ENCODE measurements at regions not wholly inside any gene's neighbourhood (a gene's known extent, or its start where the extent isn't known, plus 50 kb on each side); places are given as distances from the start of the nearest gene placed in this dataset.
"Not testable (repeated sequence)": the region's sequence is repeated elsewhere in the genome, so short reads cannot be mapped to it uniquely, and the experiment has no call there.

GRCh38 chr7:96829121-96829520 is 119.5 kb upstream of the SEM1 start:
- BruUV-seq (replicated peaks) = not testable (repeated sequence)

DNA sequence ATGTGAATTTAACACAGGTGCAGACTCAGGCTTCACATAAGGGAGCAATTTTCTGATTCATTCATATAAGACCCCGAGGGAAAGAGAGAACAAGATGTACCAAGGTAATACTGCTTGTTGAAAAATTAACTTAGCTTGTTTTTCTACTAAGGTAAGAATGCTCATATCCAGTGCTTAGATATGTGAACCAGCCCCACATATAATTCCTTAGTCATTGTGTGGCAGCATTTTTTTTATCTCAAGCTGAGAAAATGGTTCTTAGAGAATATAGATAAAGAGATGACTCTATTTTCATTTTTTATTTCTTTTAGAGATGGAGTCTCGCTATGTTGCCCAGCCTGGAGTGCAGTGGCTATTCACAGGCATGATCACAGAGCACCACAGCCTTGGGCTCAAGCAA is 121.8 kb upstream of the SEM1 start:
- BruUV-seq (replicated peaks) = no TSS peak
- RAD21 ChIA-PET (ENCODE audit: unreplicated experiment) = no interaction called here
- intact Hi-C loops (cut with micrococcal nuclease; ENCODE audit: unreplicated experiment) = no loop called here
- TF ChIP-seq CREB1 (IDR thresholded peaks at IDR 0.05; ENCODE audit: low read depth) (no peak), NR2C2 (IDR thresholded peaks at IDR 0.05; ENCODE audit: borderline replicate concordance, control insufficient read depth, insufficient read length, low read depth) (no peak), YY1 (IDR thresholded peaks at IDR 0.05; ENCODE audit: low read depth, low read length) (no peak), RELB (IDR thresholded peaks at IDR 0.05; ENCODE audit: low read depth) (no peak), POLR2A (IDR thresholded peaks at IDR 0.05; ENCODE audit: low read depth, low read length) (no peak), NFIC (IDR thresholded peaks at IDR 0.05; ENCODE audit: low read depth, low read length) (no peak), IKZF2 (IDR thresholded peaks at IDR 0.05) (no peak), TARDBP (IDR thresholded peaks at IDR 0.05; ENCODE audit: borderline replicate concordance) (no peak)
- TF ChIP-seq, protein P1, sequence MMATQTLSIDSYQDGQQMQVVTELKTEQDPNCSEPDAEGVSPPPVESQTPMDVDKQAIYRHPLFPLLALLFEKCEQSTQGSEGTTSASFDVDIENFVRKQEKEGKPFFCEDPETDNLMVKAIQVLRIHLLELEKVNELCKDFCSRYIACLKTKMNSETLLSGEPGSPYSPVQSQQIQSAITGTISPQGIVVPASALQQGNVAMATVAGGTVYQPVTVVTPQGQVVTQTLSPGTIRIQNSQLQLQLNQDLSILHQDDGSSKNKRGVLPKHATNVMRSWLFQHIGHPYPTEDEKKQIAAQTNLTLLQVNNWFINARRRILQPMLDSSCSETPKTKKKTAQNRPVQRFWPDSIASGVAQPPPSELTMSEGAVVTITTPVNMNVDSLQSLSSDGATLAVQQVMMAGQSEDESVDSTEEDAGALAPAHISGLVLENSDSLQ (IDR thresholded peaks at IDR 0.05) = no peak
- TF ChIP-seq, protein P2, sequence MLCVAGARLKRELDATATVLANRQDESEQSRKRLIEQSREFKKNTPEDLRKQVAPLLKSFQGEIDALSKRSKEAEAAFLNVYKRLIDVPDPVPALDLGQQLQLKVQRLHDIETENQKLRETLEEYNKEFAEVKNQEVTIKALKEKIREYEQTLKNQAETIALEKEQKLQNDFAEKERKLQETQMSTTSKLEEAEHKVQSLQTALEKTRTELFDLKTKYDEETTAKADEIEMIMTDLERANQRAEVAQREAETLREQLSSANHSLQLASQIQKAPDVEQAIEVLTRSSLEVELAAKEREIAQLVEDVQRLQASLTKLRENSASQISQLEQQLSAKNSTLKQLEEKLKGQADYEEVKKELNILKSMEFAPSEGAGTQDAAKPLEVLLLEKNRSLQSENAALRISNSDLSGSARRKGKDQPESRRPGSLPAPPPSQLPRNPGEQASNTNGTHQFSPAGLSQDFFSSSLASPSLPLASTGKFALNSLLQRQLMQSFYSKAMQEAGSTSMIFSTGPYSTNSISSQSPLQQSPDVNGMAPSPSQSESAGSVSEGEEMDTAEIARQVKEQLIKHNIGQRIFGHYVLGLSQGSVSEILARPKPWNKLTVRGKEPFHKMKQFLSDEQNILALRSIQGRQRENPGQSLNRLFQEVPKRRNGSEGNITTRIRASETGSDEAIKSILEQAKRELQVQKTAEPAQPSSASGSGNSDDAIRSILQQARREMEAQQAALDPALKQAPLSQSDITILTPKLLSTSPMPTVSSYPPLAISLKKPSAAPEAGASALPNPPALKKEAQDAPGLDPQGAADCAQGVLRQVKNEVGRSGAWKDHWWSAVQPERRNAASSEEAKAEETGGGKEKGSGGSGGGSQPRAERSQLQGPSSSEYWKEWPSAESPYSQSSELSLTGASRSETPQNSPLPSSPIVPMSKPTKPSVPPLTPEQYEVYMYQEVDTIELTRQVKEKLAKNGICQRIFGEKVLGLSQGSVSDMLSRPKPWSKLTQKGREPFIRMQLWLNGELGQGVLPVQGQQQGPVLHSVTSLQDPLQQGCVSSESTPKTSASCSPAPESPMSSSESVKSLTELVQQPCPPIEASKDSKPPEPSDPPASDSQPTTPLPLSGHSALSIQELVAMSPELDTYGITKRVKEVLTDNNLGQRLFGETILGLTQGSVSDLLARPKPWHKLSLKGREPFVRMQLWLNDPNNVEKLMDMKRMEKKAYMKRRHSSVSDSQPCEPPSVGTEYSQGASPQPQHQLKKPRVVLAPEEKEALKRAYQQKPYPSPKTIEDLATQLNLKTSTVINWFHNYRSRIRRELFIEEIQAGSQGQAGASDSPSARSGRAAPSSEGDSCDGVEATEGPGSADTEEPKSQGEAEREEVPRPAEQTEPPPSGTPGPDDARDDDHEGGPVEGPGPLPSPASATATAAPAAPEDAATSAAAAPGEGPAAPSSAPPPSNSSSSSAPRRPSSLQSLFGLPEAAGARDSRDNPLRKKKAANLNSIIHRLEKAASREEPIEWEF (IDR thresholded peaks at IDR 0.05; ENCODE audit: insufficient replicate concordance, low read depth, low read length) = no peak

More at GRCh38 chr7:96829121-96829520, 119.5 kb upstream of the SEM1 start:
- H3K27me3 ChIP-seq (replicated peaks in 1 of 2; ENCODE audit: control insufficient read depth in 2 of 2, insufficient read depth in 2 of 2, low read length in 1 of 2); H3K27ac ChIP-seq (ENCODE audit: control insufficient read depth, insufficient read depth); H3K4me2 ChIP-seq (ENCODE audit: control insufficient read depth, insufficient read depth); H3K79me2 ChIP-seq (ENCODE audit: control insufficient read depth, insufficient read depth, low read length); DNase-seq (ENCODE audit: low read depth, low spot score); ATAC-seq; RAD21 ChIA-PET (ENCODE audit: unreplicated experiment); H3K9ac ChIP-seq (ENCODE audit: control insufficient read depth, insufficient read depth, low read length); in situ Hi-C loops (cut with MboI); FAIRE-seq; H3K4me1 ChIP-seq (ENCODE audit: control insufficient read depth, insufficient read depth, low read length); CTCF ChIA-PET; H4K20me1 ChIP-seq (ENCODE audit: control insufficient read depth, insufficient read depth); H3K4me3 ChIP-seq; H3K9me3 ChIP-seq (replicated peaks; ENCODE audit: control insufficient read depth, insufficient read depth, low read length); H2AFZ ChIP-seq (ENCODE audit: control insufficient read depth, low read depth, low read length); H3K36me3 ChIP-seq (ENCODE audit: control insufficient read depth in 2 of 2, insufficient read depth in 2 of 2, low read length in 1 of 2); SMC1A ChIA-PET (ENCODE audit: uncharacterized antibody, unreplicated experiment); intact Hi-C loops (cut with micrococcal nuclease; ENCODE audit: unreplicated experiment); POLR2A ChIA-PET: not testable (repeated sequence)
- WGBS (ENCODE audit: insufficient coverage, insufficient replicate concordance, low lambda C conversion rate, missing lambda C conversion rate) = 0% methylated on average over 4 of the region's 4 CpGs
- peak; percentile 18; the same call in 1 of the 2 replicates for TF ChIP-seq JUNB (IDR thresholded peaks at IDR 0.05)

More for the DNA sequence above, 121.8 kb upstream of the SEM1 start:
- H3K36me3 ChIP-seq (ENCODE audit: control insufficient read depth in 2 of 2, insufficient read depth in 2 of 2, low read length in 1 of 2) = no peaks in the 10 kb centered on the region
- no peak overlapping the region for H3K9ac ChIP-seq (ENCODE audit: control insufficient read depth, insufficient read depth, low read length)
- no peaks in the 10 kb centered on the region for H3K4me1 ChIP-seq (ENCODE audit: control insufficient read depth, insufficient read depth, low read length)
- no peak overlapping the region for H2AFZ ChIP-seq (ENCODE audit: control insufficient read depth, low read depth, low read length)
- DNase-seq (ENCODE audit: low read depth, low spot score) (no peak), ATAC-seq (no peak), FAIRE-seq (no peak)
- H3K79me2 ChIP-seq (ENCODE audit: control insufficient read depth, insufficient read depth, low read length) = no peaks in the 10 kb centered on the region
- H3K4me3 ChIP-seq = no peak overlapping the region
- H3K27ac ChIP-seq (ENCODE audit: control insufficient read depth, insufficient read depth) = no peak overlapping the region
- no peaks in the 10 kb centered on the region for H4K20me1 ChIP-seq (ENCODE audit: control insufficient read depth, insufficient read depth)
- no peaks in the 10 kb centered on the region; a peak in 1 of 4 replicates for H3K27me3 ChIP-seq (replicated peaks in 1 of 2; ENCODE audit: control insufficient read depth in 2 of 2, insufficient read depth in 2 of 2, low read length in 1 of 2)
- in situ Hi-C loops (cut with MboI) = no loop called here
- H3K9me3 ChIP-seq (replicated peaks; ENCODE audit: control insufficient read depth, insufficient read depth, low read length) = no peaks in the 10 kb centered on the region
- WGBS (ENCODE audit: insufficient coverage, insufficient replicate concordance, low lambda C conversion rate, missing lambda C conversion rate) = 8% methylated on average over 2 of the region's 2 CpGs
- SMC1A ChIA-PET (ENCODE audit: uncharacterized antibody, unreplicated experiment) = no interaction called here
- POLR2A ChIA-PET = no interaction called here
- CTCF ChIA-PET = no interaction called here
- H3K4me2 ChIP-seq (ENCODE audit: control insufficient read depth, insufficient read depth) = no peak overlapping the region

Data from GM12878 (cell line).